ENCODE measurements at regions not wholly inside any gene's neighbourhood (a gene's known extent, or its start where the extent isn't known, plus 50 kb on each side); places are given as distances from the start of the nearest gene placed in this dataset.

- Histone ChIP-seq H3K36me3 (no peaks in the 10 kb centered on the region), H3K27me3 (peaks cover 5% of the 10 kb centered on the region), H3K9me3 (no peaks in the 10 kb centered on the region), H3K27ac (no peak overlapping the region), H3K4me1 (ENCODE audit: control insufficient read depth in 1 of 2, insufficient read depth in 1 of 2, low read depth in 1 of 2, low read length in 1 of 2) (no peaks in the 10 kb centered on the region), H3K4me3 (ENCODE audit: low read depth in 1 of 2, low read length in 1 of 2) (no peak overlapping the region)
- TF ChIP-seq, protein P1, sequence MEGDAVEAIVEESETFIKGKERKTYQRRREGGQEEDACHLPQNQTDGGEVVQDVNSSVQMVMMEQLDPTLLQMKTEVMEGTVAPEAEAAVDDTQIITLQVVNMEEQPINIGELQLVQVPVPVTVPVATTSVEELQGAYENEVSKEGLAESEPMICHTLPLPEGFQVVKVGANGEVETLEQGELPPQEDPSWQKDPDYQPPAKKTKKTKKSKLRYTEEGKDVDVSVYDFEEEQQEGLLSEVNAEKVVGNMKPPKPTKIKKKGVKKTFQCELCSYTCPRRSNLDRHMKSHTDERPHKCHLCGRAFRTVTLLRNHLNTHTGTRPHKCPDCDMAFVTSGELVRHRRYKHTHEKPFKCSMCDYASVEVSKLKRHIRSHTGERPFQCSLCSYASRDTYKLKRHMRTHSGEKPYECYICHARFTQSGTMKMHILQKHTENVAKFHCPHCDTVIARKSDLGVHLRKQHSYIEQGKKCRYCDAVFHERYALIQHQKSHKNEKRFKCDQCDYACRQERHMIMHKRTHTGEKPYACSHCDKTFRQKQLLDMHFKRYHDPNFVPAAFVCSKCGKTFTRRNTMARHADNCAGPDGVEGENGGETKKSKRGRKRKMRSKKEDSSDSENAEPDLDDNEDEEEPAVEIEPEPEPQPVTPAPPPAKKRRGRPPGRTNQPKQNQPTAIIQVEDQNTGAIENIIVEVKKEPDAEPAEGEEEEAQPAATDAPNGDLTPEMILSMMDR (IDR thresholded peaks at IDR 0.05): no peak
These were observed 80.6 kb upstream of the ARMC2 start for GRCh38 chr6:108767418-108768165.

DNA sequence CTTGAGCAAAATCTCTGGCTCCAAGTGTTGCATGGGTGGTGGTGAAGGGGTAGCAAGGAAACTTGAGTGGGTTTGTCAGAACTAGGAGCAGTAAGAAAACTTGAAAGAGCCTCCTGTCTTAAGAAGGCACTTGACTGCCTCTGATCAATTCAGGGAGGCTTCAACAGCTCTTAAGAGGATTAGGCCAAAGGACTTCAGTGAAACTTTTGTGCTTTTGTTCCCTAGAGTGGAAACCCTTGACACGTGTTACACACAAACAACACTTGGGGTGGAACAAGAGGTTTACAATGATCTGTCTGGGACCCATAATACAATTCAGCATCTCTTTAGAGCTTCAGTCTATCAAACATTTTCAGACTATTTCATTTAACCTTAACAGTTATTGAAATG, 80.1 kb upstream of the ARMC2 start:
- Histone ChIP-seq H3K36me3 (no peaks in the 10 kb centered on the region), H3K4me1 (ENCODE audit: control insufficient read depth in 1 of 2, insufficient read depth in 1 of 2, low read depth in 1 of 2, low read length in 1 of 2) (no peaks in the 10 kb centered on the region), H3K27me3 (peaks cover 5% of the 10 kb centered on the region), H3K9me3 (no peaks in the 10 kb centered on the region), H3K4me3 (ENCODE audit: low read depth in 1 of 2, low read length in 1 of 2) (no peak overlapping the region), H3K27ac (no peak overlapping the region)
- TF ChIP-seq, protein P1 (IDR thresholded peaks at IDR 0.05): no peak

GRCh38 chr6:108768792-108769524, 79.3 kb upstream of the ARMC2 start:
- TF ChIP-seq, protein P1 (IDR thresholded peaks at IDR 0.05): no peak
- Histone ChIP-seq H3K4me1 (ENCODE audit: control insufficient read depth in 1 of 2, insufficient read depth in 1 of 2, low read depth in 1 of 2, low read length in 1 of 2) (no peaks in the 10 kb centered on the region), H3K4me3 (ENCODE audit: low read depth in 1 of 2, low read length in 1 of 2) (no peak overlapping the region), H3K36me3 (no peaks in the 10 kb centered on the region), H3K27me3 (peaks cover under 1% of the 10 kb centered on the region), H3K27ac (no peak overlapping the region), H3K9me3 (no peaks in the 10 kb centered on the region)

DNA sequence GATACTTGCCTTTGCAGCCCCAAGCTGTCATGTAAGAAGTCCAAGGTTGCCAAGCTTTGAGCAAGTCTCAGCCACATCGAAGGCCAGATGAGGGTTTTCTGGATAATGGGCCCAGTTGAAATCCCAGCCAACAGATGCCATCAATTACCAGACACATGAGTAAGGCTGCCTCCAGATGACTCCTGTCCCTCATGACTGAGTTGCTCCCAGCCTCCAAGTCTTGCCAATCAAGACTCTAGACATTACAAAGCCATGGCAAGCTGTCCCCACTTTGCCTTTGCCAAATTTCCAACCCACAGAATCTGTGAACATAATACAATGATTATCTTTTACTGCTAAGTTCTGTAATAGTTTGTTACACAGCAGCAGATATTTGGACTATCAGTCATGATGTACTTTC, 76.8 kb upstream of the ARMC2 start:
- Histone ChIP-seq H3K27ac (no peak overlapping the region), H3K36me3 (no peaks in the 10 kb centered on the region), H3K27me3 (no peaks in the 10 kb centered on the region), H3K4me1 (ENCODE audit: control insufficient read depth in 1 of 2, insufficient read depth in 1 of 2, low read depth in 1 of 2, low read length in 1 of 2) (no peaks in the 10 kb centered on the region), H3K9me3 (no peaks in the 10 kb centered on the region), H3K4me3 (ENCODE audit: low read depth in 1 of 2, low read length in 1 of 2) (no peak overlapping the region)
- TF ChIP-seq, protein P1 (IDR thresholded peaks at IDR 0.05): no peak

GRCh38 chr6:108774555-108774954, 73.7 kb upstream of the ARMC2 start:
- Histone ChIP-seq H3K9me3 (no peaks in the 10 kb centered on the region), H3K4me3 (ENCODE audit: low read depth in 1 of 2, low read length in 1 of 2) (no peak overlapping the region), H3K4me1 (ENCODE audit: control insufficient read depth in 1 of 2, insufficient read depth in 1 of 2, low read depth in 1 of 2, low read length in 1 of 2) (no peaks in the 10 kb centered on the region), H3K36me3 (no peaks in the 10 kb centered on the region), H3K27ac (no peak overlapping the region), H3K27me3 (no peaks in the 10 kb centered on the region)
- TF ChIP-seq, protein P1 (IDR thresholded peaks at IDR 0.05): no peak

All from neutrophil (primary cell).